HAP-1 (cell line): ENCODE measurements at regions not wholly inside any gene's neighbourhood (a gene's known extent, or its start where the extent isn't known, plus 50 kb on each side); places are given as distances from the start of the nearest gene placed in this dataset.

ENCODE experiments used
- DNase-seq, 2 experiments: peaks; one replicate each; pipeline ENCODE4 v3.0.0-alpha.2; 2016 to 2020; ENCODE audit warnings: low spot score in 2 of 2
- H3K27me3 ChIP-seq: fragments of 250-450 bp; sonication (Bioruptor Pico); 2 replicates; pipeline ENCODE4 v1.5.1; 2020; ENCODE audit warnings: low read depth, mild to moderate bottlenecking, moderate library complexity
- H3K36me3 ChIP-seq: fragments of 250-450 bp; sonication (Bioruptor Pico); replicated peaks from 2 replicates; pipeline ENCODE4 v1.5.1; 2020; ENCODE audit warnings: mild to moderate bottlenecking
- H3K4me1 ChIP-seq: fragments of 250-450 bp; sonication (Bioruptor Pico); 2 replicates; pipeline ENCODE4 v1.5.1; 2020; ENCODE audit warnings: mild to moderate bottlenecking
- H3K4me3 ChIP-seq: fragments of 250-450 bp; sonication (Bioruptor Pico); 2 replicates; pipeline ENCODE4 v1.5.1; 2020; ENCODE audit warnings: mild to moderate bottlenecking, moderate library complexity
- H3K9me3 ChIP-seq: fragments of 250-450 bp; sonication (Bioruptor Pico); 2 replicates; pipeline ENCODE4 v1.5.1; 2020; ENCODE audit warnings: mild to moderate bottlenecking, moderate library complexity
- in situ Hi-C: fragments of 300-500 bp; cut with MboI; formaldehyde crosslinking; loops from 3 replicates; pipeline ENCODE4 v1.14.3; 2020; ENCODE audit warnings: low sequenced_read_pairs, inconsistent platforms, mixed read lengths

DNA sequence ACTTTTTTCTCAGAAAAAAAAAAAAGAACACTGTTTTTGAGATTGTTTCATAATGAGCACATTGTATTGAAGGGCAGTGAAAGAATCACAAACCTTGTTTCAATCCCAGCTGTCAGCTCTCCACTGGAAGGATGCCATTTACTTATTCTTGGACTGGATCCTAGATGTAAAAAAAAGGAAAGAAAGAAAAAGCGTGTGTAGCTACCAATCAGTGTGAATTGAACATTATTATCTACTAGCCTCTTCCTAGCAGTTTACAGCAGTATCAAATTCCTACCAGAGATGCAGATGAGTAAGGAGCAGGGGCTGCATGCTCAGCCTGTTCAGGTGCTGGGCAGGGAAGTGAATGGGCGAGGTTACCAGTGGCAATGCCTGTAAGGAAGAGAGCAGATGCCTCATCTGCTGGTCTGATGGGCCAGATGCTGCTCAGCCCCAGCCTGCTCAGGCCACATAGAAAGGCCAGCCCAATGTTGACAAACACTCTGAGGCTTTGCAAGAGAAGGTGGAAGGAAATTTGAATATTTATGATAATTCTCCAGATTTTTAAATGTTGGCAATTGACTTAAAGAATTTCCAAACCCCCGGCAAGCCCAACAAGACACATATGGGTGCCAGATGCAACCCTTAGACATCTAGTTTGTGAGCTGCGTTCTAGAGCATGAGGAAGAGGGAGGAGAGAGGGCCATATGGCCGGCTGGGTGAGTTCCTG is 189.5 kb downstream of the IBTK start:
- H3K9me3 ChIP-seq: no peaks in the 10 kb centered on the region
- no peak for DNase-seq
- no peak overlapping the region for H3K4me3 ChIP-seq
- H3K27me3 ChIP-seq: no peaks in the 10 kb centered on the region
- H3K36me3 ChIP-seq: no peaks in the 10 kb centered on the region
- in situ Hi-C loops: no loop called here
- H3K4me1 ChIP-seq: no peaks in the 10 kb centered on the region

DNA sequence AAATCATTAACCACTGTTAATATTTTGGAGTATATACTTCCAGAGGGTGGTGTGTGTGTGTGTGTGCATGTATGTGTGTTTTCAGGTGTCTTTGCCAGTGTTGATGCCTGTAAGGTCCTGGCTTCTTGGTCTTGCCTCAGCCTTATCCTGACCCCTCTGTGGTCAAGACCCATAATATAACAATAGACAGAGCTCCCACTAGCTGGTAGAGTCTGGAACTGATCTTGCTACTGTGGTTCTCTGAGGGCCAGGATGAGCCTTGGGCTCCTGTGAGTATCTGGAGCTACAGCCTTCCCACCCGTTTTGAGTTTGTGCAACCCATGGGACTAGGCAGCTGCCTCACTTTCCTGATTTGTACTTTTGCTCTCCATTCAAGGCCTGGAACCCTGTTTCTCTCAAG is 191.0 kb downstream of the IBTK start:
- in situ Hi-C loops: no loop called here
- Histone ChIP-seq H3K4me3 (no peak overlapping the region), H3K4me1 (no peaks in the 10 kb centered on the region), H3K36me3 (no peaks in the 10 kb centered on the region), H3K27me3 (no peaks in the 10 kb centered on the region), H3K9me3 (no peaks in the 10 kb centered on the region)
- no peak for DNase-seq

DNA sequence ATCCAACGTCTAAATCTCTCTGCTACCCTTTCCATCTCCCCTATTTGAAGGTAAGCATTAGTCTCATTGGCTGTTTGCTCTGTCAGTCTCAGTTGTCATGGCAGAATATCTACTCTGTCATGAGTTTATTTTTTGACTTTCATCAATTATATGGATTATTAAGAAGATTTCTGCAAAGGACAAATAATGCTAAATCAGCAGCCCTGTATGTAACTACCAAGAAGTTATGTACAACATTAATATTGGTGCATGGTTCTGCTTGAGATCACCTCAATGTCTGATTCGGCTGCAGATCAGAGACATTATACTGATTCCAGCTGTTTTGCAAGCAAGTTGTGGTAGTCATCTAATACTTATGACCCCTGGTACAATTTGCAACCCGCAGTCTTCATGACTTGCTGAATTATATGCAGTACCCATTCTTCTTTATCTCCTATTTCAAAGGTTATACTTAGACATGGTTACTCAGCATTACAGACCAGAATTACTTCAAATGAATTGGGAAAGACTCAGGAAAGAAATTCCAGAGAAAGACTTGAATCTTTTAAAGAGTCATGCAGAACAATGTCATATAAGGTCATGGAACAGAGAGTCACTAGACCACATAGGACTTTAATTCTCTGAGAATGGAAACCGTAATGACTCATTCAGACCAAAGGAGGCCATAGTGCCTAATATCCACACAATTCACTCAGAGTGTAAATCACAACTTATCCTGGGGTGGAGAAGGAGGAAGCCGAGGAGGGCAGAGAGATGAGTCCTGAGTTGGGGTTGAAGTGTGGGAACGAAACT is 201.4 kb downstream of the IBTK start:
- H3K4me3 ChIP-seq: no peak overlapping the region
- in situ Hi-C loops: no loop called here
- H3K9me3 ChIP-seq: no peaks in the 10 kb centered on the region
- no peaks in the 10 kb centered on the region for H3K4me1 ChIP-seq
- peaks cover 4% of the 10 kb centered on the region; the same call in 1 of the 2 replicates for H3K27me3 ChIP-seq
- no peak for DNase-seq
- H3K36me3 ChIP-seq: no peaks in the 10 kb centered on the region

DNA sequence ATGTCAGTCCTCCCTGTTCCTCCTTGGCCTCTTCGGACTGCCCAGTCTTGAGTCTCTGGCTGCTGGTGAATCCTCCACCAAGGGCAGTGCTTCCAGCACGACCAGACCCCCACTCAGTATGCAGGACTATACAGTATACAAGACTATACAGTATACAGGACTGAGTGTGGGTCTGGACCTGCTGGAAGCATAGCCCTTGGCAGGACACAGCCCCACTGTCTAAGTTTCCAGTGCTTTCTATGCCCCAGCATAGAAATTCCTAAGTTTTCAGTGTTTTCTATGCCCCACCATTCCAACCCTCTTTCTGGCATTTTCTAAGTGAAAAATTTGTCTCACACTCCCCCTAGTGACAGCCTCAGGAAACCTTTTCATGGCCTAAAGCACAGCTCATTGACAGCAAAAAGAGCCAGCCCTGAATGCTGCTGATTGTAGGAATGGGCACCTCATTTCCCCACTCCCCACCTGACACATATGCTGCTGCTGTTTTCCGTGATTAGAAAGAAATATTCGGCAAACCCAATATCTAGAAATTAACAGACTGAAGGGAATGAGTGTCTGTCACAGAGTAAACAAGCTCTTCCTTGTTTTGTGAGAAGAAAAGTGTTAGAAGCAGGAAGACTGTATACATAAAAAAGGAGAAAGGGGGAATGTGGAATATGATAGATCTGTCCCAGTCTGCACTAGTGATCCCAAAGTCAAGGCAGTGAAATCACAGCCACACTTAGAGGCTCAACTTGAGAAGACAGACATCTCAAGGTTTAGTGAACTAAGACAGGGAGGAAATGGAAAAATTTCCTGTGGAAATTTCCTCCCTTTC is 206.9 kb downstream of the IBTK start:
- H3K4me3 ChIP-seq: no peak overlapping the region
- no peaks in the 10 kb centered on the region; the same call in 1 of the 2 replicates for H3K4me1 ChIP-seq
- in situ Hi-C loops: no loop called here
- peak; percentile 30 to 51 for DNase-seq
- H3K36me3 ChIP-seq: no peaks in the 10 kb centered on the region
- no peaks in the 10 kb centered on the region; the same call in 1 of the 2 replicates for H3K27me3 ChIP-seq
- H3K9me3 ChIP-seq: no peaks in the 10 kb centered on the region

DNA sequence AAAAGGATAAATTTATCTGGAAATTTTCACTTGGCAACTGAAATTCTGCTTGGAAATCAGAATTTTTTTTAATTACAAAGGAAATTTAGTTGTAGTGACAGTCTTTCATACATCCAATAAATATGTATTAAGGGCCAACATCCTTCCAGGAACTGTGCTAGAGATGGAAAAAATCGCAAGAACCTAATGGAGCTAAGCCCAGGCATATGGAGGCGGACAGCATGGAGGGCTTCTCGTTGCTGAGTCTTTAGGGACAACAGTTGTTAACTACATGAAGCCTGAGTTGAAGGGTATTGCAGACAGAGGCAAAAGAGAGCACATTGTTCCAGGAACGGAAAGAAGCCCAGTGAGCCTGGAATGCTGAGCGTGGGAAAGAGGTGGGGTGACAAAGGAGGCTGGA is 208.9 kb downstream of the IBTK start:
- Histone ChIP-seq H3K36me3 (no peaks in the 10 kb centered on the region), H3K4me1 (no peaks in the 10 kb centered on the region; the same call in 1 of the 2 replicates), H3K27me3 (no peaks in the 10 kb centered on the region), H3K4me3 (no peak overlapping the region), H3K9me3 (no peaks in the 10 kb centered on the region)
- no peak for DNase-seq
- in situ Hi-C loops: no loop called here

DNA sequence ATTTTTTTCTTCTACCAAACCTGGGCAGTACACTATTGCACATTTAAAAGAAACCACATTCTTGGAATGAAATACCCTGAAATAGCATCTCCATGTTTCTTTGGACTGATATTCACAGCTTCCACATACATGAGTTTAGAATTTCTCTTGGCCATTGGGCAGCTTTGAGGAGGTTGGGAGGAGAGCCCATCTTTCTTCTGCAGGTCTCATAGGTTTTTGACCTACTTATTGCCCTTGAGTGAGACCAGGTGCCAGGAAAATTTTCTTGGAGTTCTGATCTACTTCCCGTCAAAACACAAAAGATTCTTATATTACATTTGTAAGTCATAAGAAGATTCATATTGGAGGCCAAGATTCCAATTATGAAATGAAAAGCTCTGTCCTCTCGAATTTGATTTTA is 212.0 kb downstream of the IBTK start:
- Histone ChIP-seq H3K27me3 (no peaks in the 10 kb centered on the region), H3K36me3 (no peaks in the 10 kb centered on the region), H3K4me3 (no peak overlapping the region), H3K4me1 (no peaks in the 10 kb centered on the region; the same call in 1 of the 2 replicates), H3K9me3 (no peaks in the 10 kb centered on the region)
- DNase-seq: no peak
- in situ Hi-C loops: no loop called here

DNA sequence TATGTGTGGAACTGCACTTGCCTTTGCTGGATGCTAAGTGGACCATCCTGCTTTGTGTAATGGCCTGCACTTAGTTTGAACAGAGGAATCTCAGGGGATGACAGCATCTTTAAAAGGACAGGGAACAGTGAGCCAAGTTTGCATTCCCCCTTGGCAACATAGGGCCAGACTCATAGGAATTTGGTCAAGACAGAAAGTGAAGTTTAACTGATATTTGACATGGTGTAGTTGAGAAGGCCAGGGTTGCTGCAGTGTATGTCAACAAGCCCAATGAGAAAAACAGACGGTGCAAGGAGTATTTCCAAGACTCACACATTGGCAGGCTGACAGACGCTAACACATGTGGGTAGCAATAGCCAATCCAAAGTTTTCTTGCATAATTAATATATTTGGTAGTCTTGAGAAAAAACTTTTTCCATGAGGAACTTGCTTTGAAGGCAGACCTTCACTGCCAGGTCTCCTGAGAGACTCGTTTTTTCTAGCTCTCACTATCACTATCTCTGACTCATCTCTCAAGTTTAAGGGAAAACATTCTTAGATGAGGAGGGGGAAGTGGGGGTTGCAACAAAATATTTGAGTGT is 213.8 kb downstream of the IBTK start:
- no peaks in the 10 kb centered on the region for H3K4me1 ChIP-seq
- no peaks in the 10 kb centered on the region for H3K27me3 ChIP-seq
- in situ Hi-C loops: no loop called here
- H3K36me3 ChIP-seq: no peaks in the 10 kb centered on the region
- no peaks in the 10 kb centered on the region for H3K9me3 ChIP-seq
- DNase-seq: no peak
- no peak overlapping the region for H3K4me3 ChIP-seq

DNA sequence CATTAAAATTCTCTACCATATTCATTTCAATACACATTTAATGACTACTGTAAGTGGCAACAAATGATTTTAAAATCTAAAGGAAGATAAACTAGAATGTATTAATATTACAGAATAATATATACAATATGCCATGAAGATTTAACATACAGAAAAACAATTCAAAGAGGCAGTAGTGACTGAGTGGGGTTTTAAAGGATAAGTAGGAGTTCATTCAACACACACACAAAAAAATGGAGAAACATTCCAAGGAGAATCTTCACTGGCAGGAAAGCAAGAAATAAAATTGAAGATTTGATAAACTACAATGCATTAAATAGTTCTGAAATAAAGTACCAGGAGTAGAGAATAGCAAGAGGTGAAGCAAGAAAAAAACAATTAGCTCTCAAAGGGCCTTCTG is 215.1 kb downstream of the IBTK start:
- Histone ChIP-seq H3K4me3 (no peak overlapping the region), H3K27me3 (no peaks in the 10 kb centered on the region), H3K36me3 (no peaks in the 10 kb centered on the region), H3K4me1 (no peaks in the 10 kb centered on the region), H3K9me3 (no peaks in the 10 kb centered on the region)
- in situ Hi-C loops: no loop called here
- DNase-seq: no peak

DNA sequence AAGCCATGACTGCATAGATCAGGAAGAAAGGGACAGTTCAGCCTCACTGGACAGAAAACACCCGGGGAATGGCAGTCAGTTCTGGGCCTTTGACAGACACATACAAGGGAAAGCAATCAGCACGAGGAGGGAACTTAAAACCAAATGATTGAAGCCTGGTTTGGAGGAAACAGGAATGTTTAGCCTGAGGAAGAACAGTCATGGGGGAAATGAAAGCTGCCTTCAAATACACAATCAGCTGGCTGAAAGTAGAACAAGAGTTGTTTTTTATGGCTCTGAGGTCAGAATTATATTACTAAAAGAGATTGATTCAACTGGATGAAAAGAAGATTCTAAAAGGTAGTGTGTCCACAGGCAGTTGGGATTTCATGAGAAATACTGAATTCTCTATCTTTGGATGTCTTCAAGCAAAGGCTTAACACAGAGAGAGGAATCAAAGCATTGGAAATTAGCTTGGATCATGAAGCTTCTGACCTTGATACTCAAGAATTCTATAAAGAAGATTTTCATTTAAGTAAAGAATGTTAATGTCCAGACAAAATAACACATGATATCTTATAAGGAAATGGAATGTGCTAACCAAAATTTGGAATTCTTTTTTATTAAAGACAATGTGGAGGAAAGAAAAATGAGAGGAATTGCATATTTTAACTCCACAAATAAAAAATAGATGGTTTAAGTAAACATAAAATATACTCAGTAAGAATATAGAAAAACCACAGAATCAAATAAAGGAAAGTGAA is 216.6 kb downstream of the IBTK start:
- H3K36me3 ChIP-seq: no peaks in the 10 kb centered on the region
- H3K27me3 ChIP-seq: no peaks in the 10 kb centered on the region
- DNase-seq: no peak
- no peak overlapping the region for H3K4me3 ChIP-seq
- H3K9me3 ChIP-seq: no peaks in the 10 kb centered on the region
- no peaks in the 10 kb centered on the region for H3K4me1 ChIP-seq
- in situ Hi-C loops: no loop called here

DNA sequence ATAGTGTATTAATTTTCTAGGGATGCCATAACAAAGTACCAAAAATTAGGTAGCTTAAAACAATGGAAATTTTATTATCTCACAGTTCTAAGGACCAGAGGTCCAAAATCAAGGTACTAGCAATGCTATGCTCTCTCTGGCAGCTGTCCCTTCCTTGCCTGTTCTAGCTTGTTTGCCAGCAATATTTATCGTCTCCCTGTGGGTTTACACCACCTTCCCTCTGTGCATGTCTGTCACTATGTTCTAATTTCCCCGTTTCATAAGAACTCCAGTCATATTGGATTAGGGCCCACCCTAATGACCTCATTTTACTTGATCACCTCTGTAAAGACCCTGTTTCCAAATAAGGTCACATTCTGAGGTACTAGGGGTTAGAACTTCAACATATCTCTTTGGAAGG is 217.2 kb downstream of the IBTK start:
- no peak for DNase-seq
- H3K9me3 ChIP-seq: no peaks in the 10 kb centered on the region
- no peaks in the 10 kb centered on the region for H3K36me3 ChIP-seq
- no peaks in the 10 kb centered on the region for H3K4me1 ChIP-seq
- H3K4me3 ChIP-seq: no peak overlapping the region
- H3K27me3 ChIP-seq: no peaks in the 10 kb centered on the region
- in situ Hi-C loops: no loop called here

DNA sequence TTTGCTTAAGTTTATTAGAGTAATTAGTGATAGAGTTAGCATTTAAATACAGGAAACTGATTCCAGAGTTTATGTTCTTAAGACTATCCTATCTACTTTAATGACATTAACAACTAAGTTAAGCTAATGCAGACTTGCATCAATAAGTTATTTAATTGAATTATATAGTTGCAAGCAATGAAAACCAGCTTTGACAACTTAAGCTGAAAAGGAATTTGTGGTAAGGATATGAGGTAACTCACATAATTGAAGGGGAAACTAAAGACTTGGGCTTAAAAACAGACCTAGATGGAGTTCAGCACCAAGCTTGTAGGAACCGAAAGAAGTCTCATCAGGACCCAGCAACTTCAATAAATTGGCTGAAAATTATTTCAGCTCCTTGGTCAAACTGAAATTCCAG is 222.3 kb downstream of the IBTK start:
- Histone ChIP-seq H3K36me3 (no peaks in the 10 kb centered on the region), H3K27me3 (no peaks in the 10 kb centered on the region), H3K9me3 (no peaks in the 10 kb centered on the region), H3K4me3 (no peak overlapping the region), H3K4me1 (no peaks in the 10 kb centered on the region)
- in situ Hi-C loops: no loop called here
- DNase-seq: no peak

DNA sequence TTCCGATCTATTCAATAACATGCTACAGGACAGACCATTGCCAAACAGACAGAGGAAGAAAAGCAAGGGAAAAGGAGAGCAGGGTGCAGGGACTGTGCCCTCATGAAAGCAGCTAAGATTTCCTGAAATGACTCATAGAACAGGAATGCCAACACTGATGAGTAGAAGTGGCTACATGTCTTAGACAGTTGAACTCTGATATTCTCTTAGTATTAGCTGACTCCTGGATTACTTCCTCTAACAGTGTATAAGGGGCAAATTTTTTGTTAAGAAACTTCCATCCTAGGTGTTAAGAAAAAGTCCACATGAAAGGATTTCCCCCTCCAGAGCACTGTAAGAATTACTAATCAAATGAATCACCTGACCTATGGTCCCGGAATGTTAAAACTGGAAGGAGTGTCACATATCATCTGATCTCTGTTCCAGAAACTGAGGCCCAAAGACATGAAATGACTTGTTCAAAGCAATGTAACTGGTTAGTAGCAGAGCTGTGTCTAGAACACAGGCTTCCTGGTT is 224.9 kb downstream of the IBTK start:
- Histone ChIP-seq H3K4me1 (no peaks in the 10 kb centered on the region), H3K9me3 (no peaks in the 10 kb centered on the region), H3K4me3 (no peak overlapping the region), H3K36me3 (no peaks in the 10 kb centered on the region), H3K27me3 (no peaks in the 10 kb centered on the region)
- in situ Hi-C loops: no loop called here
- DNase-seq: no peak

DNA sequence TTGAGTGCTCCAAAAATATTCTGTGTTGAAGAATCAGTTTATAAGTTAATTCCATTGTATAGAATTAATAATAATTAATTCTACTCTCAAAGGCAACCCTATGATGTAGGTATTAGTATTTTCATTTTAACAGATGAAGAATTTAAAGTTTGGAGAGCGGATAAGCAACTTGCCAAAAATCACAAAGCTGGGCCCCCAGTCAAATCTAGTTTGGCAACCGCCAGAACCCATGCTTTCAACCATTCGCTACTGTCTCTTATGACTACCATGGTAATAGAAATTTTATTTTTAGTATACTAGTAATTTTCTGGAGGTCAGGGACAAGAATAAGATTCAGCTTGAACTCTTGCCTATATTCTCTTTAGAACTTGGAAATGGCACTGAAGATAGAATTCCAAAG is 229.8 kb downstream of the IBTK start:
- H3K9me3 ChIP-seq: no peaks in the 10 kb centered on the region
- no peak for DNase-seq
- in situ Hi-C loops: no loop called here
- no peaks in the 10 kb centered on the region for H3K36me3 ChIP-seq
- no peak overlapping the region for H3K4me3 ChIP-seq
- H3K4me1 ChIP-seq: no peaks in the 10 kb centered on the region
- H3K27me3 ChIP-seq: no peaks in the 10 kb centered on the region
